GM21390 (cell line): ENCODE measurements at regions not wholly inside any gene's neighbourhood (a gene's known extent, or its start where the extent isn't known, plus 50 kb on each side); places are given as distances from the start of the nearest gene placed in this dataset.

Experiments
- ATAC-seq: cut with Tn5 transposase; IDR thresholded peaks from one replicate; pipeline ENCODE4 v1.9.1; 2021; ENCODE audit not compliant: unreplicated experiment

GRCh38 chr3:194738254-194739093, 52.8 kb downstream of the FAM43A start:
- no peak for ATAC-seq

GRCh38 chr3:194739498-194740284, 54.0 kb downstream of the FAM43A start:
- ATAC-seq: no peak

- ATAC-seq: no peak
Measured at GRCh38 chr3:194740859-194741491, 55.3 kb downstream of the FAM43A start.

GRCh38 chr3:194741916-194742315, 56.2 kb downstream of the FAM43A start:
- no peak for ATAC-seq

- no peak for ATAC-seq
Measured at GRCh38 chr3:194744826-194745225, 59.1 kb downstream of the FAM43A start.

- ATAC-seq: no peak
Measured at GRCh38 chr3:194745422-194746184, 59.9 kb downstream of the FAM43A start.

GRCh38 chr3:194748225-194748624, 62.5 kb downstream of the FAM43A start:
- ATAC-seq: no peak

- ATAC-seq: no peak
Measured at GRCh38 chr3:194749631-194750490, 64.2 kb downstream of the FAM43A start.

- no peak for ATAC-seq
Measured at GRCh38 chr3:194750491-194750828, 64.8 kb downstream of the FAM43A start.

GRCh38 chr3:194755671-194756459, 70.2 kb downstream of the FAM43A start:
- no peak for ATAC-seq

GRCh38 chr3:194756460-194756779, 70.7 kb downstream of the FAM43A start:
- ATAC-seq: no peak

- ATAC-seq: no peak
Measured at GRCh38 chr3:194756791-194757325, 71.2 kb downstream of the FAM43A start.

- no peak for ATAC-seq
Measured at GRCh38 chr3:194757647-194758061, 72.0 kb downstream of the FAM43A start.

- no peak for ATAC-seq
Measured at GRCh38 chr3:194758716-194759115, 73.0 kb downstream of the FAM43A start.

- no peak for ATAC-seq
Measured at GRCh38 chr3:194760494-194761137, 74.9 kb downstream of the FAM43A start.

- no peak for ATAC-seq
Measured at GRCh38 chr3:194761384-194761783, 75.7 kb downstream of the FAM43A start.

- no peak for ATAC-seq
Measured at GRCh38 chr3:194766845-194767244, 81.2 kb downstream of the FAM43A start.

- ATAC-seq: no peak
Measured at GRCh38 chr3:194767446-194768207, 81.9 kb downstream of the FAM43A start.
